ENCODE measurements at regions not wholly inside any gene's neighbourhood (a gene's known extent, or its start where the extent isn't known, plus 50 kb on each side); places are given as distances from the start of the nearest gene placed in this dataset.

DNA sequence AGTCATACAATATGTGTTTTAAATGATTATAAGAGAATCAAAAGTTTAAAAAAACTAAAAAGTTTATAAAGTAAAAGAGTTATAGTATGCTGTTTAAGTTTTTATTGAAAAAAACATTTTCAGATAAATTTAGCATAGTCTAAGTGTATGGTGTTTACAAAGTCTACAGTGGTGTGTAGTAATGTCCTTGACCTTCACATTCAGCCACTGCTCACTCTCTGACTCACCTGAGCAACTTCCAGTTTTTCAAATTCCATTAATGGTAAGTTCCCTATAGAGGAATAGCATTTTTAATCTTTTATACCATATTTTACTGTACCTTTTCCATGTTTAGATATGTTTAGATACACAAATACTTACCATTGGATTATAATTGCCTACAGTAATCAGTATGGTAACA is 842.4 kb upstream of the KLHL1 start:
- no peak for ATAC-seq
- intact Hi-C loops (cut with DNase I), result no loop called here
- Histone ChIP-seq H3K9me3 (no peaks in the 10 kb centered on the region), H3K4me3 (no peak overlapping the region), H3K36me3 (replicated peaks in 1 of 2; ENCODE audit: insufficient read depth in 1 of 2, low read depth in 2 of 2) (no peaks in the 10 kb centered on the region), H3K4me1 (no peaks in the 10 kb centered on the region), H3K27me3 (no peaks in the 10 kb centered on the region), H3K27ac (no peak overlapping the region)
- TF ChIP-seq, protein P1, sequence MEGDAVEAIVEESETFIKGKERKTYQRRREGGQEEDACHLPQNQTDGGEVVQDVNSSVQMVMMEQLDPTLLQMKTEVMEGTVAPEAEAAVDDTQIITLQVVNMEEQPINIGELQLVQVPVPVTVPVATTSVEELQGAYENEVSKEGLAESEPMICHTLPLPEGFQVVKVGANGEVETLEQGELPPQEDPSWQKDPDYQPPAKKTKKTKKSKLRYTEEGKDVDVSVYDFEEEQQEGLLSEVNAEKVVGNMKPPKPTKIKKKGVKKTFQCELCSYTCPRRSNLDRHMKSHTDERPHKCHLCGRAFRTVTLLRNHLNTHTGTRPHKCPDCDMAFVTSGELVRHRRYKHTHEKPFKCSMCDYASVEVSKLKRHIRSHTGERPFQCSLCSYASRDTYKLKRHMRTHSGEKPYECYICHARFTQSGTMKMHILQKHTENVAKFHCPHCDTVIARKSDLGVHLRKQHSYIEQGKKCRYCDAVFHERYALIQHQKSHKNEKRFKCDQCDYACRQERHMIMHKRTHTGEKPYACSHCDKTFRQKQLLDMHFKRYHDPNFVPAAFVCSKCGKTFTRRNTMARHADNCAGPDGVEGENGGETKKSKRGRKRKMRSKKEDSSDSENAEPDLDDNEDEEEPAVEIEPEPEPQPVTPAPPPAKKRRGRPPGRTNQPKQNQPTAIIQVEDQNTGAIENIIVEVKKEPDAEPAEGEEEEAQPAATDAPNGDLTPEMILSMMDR (IDR thresholded peaks at IDR 0.05), result no peak
- TF ChIP-seq POLR2A (IDR thresholded peaks at IDR 0.05), result no peak
- no peak for DNase-seq

DNA sequence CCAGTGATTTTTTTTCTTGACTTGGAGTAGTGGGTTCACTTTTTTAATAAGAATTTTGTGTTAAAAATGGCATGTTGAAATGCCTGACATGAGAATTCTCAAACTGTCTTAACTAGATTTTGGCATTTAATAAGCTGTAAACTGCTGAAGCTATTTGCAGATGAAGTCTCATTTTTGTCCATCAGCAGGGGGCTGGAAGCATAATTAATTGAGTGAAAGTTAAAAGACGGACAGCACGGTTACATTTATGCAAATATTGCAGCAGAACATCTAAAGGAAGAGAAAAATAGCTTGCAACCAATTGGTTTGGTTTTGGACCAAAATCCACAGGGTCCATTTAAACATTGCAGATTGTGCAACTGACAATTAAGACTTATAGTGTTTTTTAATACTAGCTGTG is 837.3 kb upstream of the KLHL1 start:
- DNase-seq (no peak), ATAC-seq (no peak)
- no peaks in the 10 kb centered on the region for H3K9me3 ChIP-seq
- TF ChIP-seq, protein P1 (IDR thresholded peaks at IDR 0.05), result no peak
- no peak for TF ChIP-seq POLR2A (IDR thresholded peaks at IDR 0.05)
- no peaks in the 10 kb centered on the region for H3K36me3 ChIP-seq (replicated peaks in 1 of 2; ENCODE audit: insufficient read depth in 1 of 2, low read depth in 2 of 2)
- WGBS, 2 donors, result 59 to 63% methylated on average over 2 of the region's 2 CpGs
- no peaks in the 10 kb centered on the region for H3K4me1 ChIP-seq
- H3K27me3 ChIP-seq, result no peaks in the 10 kb centered on the region
- no peak overlapping the region for H3K4me3 ChIP-seq
- intact Hi-C loops (cut with DNase I), result no loop called here
- H3K27ac ChIP-seq, result no peak overlapping the region

DNA sequence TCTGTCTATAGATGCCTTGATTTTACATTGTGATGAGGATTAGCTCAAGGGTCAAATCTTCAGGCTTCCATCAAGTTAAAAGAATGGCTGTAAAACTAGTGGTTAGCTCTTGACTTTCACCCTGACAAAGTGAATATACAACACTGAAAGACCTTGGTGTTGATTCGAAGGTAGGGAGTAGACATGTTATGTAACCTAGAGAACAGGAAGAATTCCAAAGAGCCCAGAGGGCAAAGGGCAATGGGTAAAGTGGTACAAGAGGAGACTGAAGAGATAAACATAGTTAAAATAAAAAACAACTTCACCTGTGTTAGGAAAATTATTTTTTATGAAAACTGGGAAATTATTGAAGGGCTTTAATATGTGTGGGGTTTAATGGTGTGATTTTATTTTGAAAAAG is 833.2 kb upstream of the KLHL1 start:
- no peaks in the 10 kb centered on the region for H3K27me3 ChIP-seq
- no peaks in the 10 kb centered on the region for H3K36me3 ChIP-seq (replicated peaks in 1 of 2; ENCODE audit: insufficient read depth in 1 of 2, low read depth in 2 of 2)
- H3K4me1 ChIP-seq, result no peaks in the 10 kb centered on the region
- intact Hi-C loops (cut with DNase I), result no loop called here
- no peak for TF ChIP-seq POLR2A (IDR thresholded peaks at IDR 0.05)
- TF ChIP-seq, protein P1 (IDR thresholded peaks at IDR 0.05), result no peak
- DNase-seq (no peak), ATAC-seq (no peak)
- no peaks in the 10 kb centered on the region for H3K9me3 ChIP-seq
- no peak overlapping the region for H3K4me3 ChIP-seq
- H3K27ac ChIP-seq, result no peak overlapping the region
- WGBS, 2 donors, result 19 to 20% methylated on average over 1 of the region's 1 CpG

DNA sequence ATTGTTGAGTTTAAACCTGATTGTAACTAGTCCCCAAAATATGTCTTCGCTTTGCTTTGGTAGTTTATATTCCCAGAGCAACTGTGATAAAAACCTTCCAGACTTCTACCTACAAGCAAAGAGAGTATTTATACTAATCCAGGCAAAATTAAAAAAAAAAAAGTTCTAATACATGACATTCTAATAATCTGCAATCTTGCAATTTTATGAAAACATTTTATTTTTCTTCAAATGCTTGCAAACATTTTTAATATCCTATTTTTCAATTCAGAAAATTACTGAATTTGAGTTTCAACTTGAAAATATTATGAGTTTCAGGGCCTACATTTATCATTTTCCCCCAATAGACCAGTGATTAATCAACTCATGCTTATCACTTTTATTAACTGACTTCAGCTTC is 830.2 kb upstream of the KLHL1 start:
- intact Hi-C loops (cut with DNase I), result no loop called here

DNA sequence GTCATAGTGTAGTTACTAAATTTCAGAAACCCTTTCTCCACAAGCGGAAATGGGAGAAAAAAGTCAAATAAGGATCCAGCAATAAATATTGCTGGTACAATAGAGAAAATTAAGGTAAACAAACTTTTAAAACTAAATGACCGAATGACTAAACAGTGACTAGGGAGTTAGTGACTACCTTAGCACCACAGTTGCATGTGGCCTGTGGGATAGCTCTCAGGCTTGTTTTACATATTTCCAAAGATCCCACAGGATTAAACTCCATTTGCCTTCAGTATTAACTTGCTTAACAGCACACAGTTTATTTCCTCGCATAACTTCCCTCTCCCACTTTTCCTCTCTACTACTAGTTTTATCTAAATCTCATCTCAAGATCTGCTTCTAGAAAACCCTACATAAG is 824.3 kb upstream of the KLHL1 start:
- TF ChIP-seq POLR2A (IDR thresholded peaks at IDR 0.05), result no peak
- TF ChIP-seq, protein P1 (IDR thresholded peaks at IDR 0.05), result no peak
- WGBS, 2 donors, result 76 to 78% methylated on average over 3 of the region's 3 CpGs
- no peak overlapping the region for H3K4me3 ChIP-seq

More for the DNA sequence above, 830.2 kb upstream of the KLHL1 start:
- no peaks in the 10 kb centered on the region for H3K36me3 ChIP-seq (replicated peaks in 1 of 2; ENCODE audit: insufficient read depth in 1 of 2, low read depth in 2 of 2)
- no peaks in the 10 kb centered on the region for H3K27me3 ChIP-seq
- 87 to 93% methylated on average over 1 of the region's 1 CpG for WGBS, 2 donors
- H3K4me3 ChIP-seq, result no peak overlapping the region
- TF ChIP-seq, protein P1 (IDR thresholded peaks at IDR 0.05), result no peak
- no peak for TF ChIP-seq POLR2A (IDR thresholded peaks at IDR 0.05)
- no peaks in the 10 kb centered on the region for H3K4me1 ChIP-seq
- no peak for ATAC-seq
- H3K9me3 ChIP-seq, result no peaks in the 10 kb centered on the region
- no peak overlapping the region for H3K27ac ChIP-seq
- no peak for DNase-seq

More for the DNA sequence above, 824.3 kb upstream of the KLHL1 start:
- DNase-seq (no peak), ATAC-seq (no peak)
- H3K27me3 ChIP-seq, result no peaks in the 10 kb centered on the region
- no peak overlapping the region for H3K27ac ChIP-seq
- H3K36me3 ChIP-seq (replicated peaks in 1 of 2; ENCODE audit: insufficient read depth in 1 of 2, low read depth in 2 of 2), result no peaks in the 10 kb centered on the region
- no peaks in the 10 kb centered on the region for H3K9me3 ChIP-seq
- H3K4me1 ChIP-seq, result no peaks in the 10 kb centered on the region
- intact Hi-C loops (cut with DNase I), result no loop called here
